Neuron (in vitro differentiated cells): ENCODE measurements at regions not wholly inside any gene's neighbourhood (a gene's known extent, or its start where the extent isn't known, plus 50 kb on each side); places are given as distances from the start of the nearest gene placed in this dataset.

Source experiments
- H2AFZ ChIP-seq: one replicate; pipeline ENCODE4 v1.6.1; 2013; ENCODE audit warnings: low read depth, mild to moderate bottlenecking, inconsistent platforms, low read length, moderate library complexity
- H3K27me3 ChIP-seq: one replicate; pipeline ENCODE4 v1.6.1; 2013; ENCODE audit warnings: low read length; ENCODE audit not compliant: insufficient read depth
- H3K36me3 ChIP-seq: one replicate; pipeline ENCODE4 v1.6.1; 2013; ENCODE audit warnings: low read length; ENCODE audit not compliant: insufficient read depth
- H3K4me1 ChIP-seq: one replicate; pipeline ENCODE4 v1.6.1; 2013; ENCODE audit warnings: low read length; ENCODE audit not compliant: insufficient read depth
- H3K4me3 ChIP-seq: 2 replicates; pipeline ENCODE4 v1.5.1; 2013; ENCODE audit warnings: mild to moderate bottlenecking, low read length, moderate library complexity
- H3K9me3 ChIP-seq: one replicate; pipeline ENCODE4 v1.6.1; 2013; ENCODE audit warnings: low read length

DNA sequence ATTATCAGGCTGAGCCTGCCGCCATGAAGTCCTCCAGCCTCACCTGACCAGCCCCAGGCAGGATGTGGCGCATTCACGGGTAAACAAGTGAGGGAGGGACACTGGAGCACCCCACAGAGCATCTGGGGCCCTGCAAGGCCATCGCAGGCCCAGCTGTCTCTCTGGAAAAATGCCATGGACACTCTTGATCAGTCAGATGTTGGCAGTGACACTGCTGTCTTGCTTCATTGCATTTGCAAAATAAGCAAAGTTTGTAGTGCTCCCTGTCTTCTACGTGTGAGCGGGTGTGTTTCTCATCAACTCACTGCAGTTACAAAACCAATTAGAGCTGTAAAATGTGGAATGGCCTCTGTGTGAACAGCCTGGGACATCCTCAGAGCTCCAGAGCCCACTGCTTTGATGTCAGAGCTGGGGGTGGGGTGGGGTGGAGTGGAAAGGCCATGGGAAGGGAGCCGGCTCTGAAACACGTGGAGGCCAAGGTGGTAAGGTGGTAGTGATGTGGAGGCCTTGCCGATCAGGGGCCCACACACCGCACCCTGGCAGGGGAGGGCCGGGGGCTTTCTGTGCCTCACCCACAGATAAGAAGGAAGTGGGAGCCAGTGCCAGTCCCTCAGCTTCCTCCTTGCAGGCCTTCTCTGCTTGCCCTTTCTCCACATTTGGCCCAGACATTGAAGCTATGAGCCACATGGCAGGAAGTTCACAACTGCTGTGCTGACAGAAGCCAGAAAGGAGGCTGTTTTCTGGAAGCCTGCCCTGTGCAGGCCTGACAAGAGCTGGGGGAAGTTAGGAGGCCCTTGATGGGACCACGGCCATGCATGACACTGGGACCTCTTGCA lies 254.9 kb downstream of the RHOU start:
- H2AFZ ChIP-seq, result no peak overlapping the region
- H3K4me1 ChIP-seq, result peaks cover 7% of the 10 kb centered on the region
- H3K36me3 ChIP-seq, result no peaks in the 10 kb centered on the region
- no peaks in the 10 kb centered on the region for H3K9me3 ChIP-seq
- peaks cover 3% of the 10 kb centered on the region for H3K27me3 ChIP-seq
- no peak overlapping the region for H3K4me3 ChIP-seq

DNA sequence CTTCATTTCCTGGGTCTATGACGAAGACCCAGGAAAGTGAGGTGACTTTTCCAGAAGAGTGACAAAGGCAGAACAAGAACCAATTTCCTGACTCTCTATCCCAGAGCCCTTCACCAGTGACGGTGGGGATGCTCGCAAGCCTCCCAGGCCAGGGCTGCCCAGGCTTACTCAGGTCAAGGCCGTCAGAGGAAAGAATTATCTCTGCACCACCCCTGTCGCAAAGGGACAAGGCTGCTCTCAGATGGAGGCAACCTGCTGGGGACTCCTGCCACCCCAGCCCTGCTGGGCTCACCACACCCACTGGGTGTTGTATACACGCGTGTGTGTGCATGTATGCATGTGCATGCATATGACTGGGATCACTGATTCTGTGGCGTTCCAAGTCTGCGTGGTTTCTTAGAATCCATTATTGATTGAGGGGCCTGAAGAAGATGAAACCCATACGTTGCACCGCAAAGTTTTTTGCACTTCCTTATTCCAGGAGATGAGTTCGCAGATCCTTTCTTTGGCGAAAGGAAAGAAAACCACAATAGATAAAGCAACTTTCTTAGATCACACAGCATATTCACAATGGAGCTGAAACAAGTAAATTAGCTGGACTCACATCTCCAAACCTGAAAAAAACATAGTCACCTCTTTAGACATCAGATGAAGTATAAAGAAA lies 255.8 kb downstream of the RHOU start:
- peaks cover 7% of the 10 kb centered on the region for H3K4me1 ChIP-seq
- no peak overlapping the region for H2AFZ ChIP-seq
- no peaks in the 10 kb centered on the region for H3K36me3 ChIP-seq
- H3K9me3 ChIP-seq, result no peaks in the 10 kb centered on the region
- peaks cover 3% of the 10 kb centered on the region for H3K27me3 ChIP-seq
- no peak overlapping the region for H3K4me3 ChIP-seq

DNA sequence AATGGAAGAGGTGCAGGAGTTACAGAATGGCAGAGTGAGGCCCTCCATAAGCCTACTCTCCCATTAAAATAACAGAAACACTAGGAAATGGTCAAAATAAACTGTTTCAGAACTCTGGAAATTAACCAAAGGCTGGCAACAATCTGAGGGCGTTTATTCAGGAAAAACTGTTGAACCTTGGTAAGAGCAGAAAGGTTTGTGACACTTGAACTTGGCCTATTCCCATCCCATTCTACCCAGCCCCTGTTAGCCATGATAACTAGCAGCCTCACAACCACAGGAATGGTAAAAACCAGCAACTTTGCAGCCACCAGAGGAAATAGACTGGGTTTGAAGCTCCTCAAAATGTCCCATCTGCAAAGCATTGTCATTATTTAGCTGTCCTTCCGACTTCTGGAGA lies 256.8 kb downstream of the RHOU start:
- no peak overlapping the region for H3K4me3 ChIP-seq
- no peaks in the 10 kb centered on the region for H3K9me3 ChIP-seq
- H3K4me1 ChIP-seq, result peaks cover 7% of the 10 kb centered on the region
- no peaks in the 10 kb centered on the region for H3K36me3 ChIP-seq
- H2AFZ ChIP-seq, result no peak overlapping the region
- peaks cover 3% of the 10 kb centered on the region for H3K27me3 ChIP-seq

- peaks cover 3% of the 10 kb centered on the region for H3K27me3 ChIP-seq
- H3K36me3 ChIP-seq, result no peaks in the 10 kb centered on the region
- peaks cover 2% of the 10 kb centered on the region for H3K4me1 ChIP-seq
- no peak overlapping the region for H2AFZ ChIP-seq
- H3K4me3 ChIP-seq, result no peak overlapping the region
- no peaks in the 10 kb centered on the region for H3K9me3 ChIP-seq
Measured at GRCh38 chr1:228992907-228993535, 257.7 kb downstream of the RHOU start.

- Histone ChIP-seq H3K27me3 (peaks cover 3% of the 10 kb centered on the region), H3K4me3 (no peak overlapping the region), H3K4me1 (no peaks in the 10 kb centered on the region), H3K36me3 (no peaks in the 10 kb centered on the region), H2AFZ (no peak overlapping the region), H3K9me3 (no peaks in the 10 kb centered on the region)
Measured at GRCh38 chr1:228994676-228995594, 259.7 kb downstream of the RHOU start.

- Histone ChIP-seq H3K4me1 (no peaks in the 10 kb centered on the region), H3K9me3 (no peaks in the 10 kb centered on the region), H2AFZ (no peak overlapping the region), H3K36me3 (no peaks in the 10 kb centered on the region), H3K27me3 (peaks cover 3% of the 10 kb centered on the region), H3K4me3 (no peak overlapping the region)
Measured at GRCh38 chr1:228996281-228996680, 261.0 kb downstream of the RHOU start.

GRCh38 chr1:228997721-228998144 lies 262.5 kb downstream of the RHOU start:
- H3K27me3 ChIP-seq, result no peaks in the 10 kb centered on the region
- no peaks in the 10 kb centered on the region for H3K36me3 ChIP-seq
- H3K9me3 ChIP-seq, result no peaks in the 10 kb centered on the region
- no peak overlapping the region for H2AFZ ChIP-seq
- no peaks in the 10 kb centered on the region for H3K4me1 ChIP-seq
- H3K4me3 ChIP-seq, result no peak overlapping the region

- Histone ChIP-seq H3K9me3 (no peaks in the 10 kb centered on the region), H3K4me3 (no peak overlapping the region), H3K4me1 (no peaks in the 10 kb centered on the region), H3K36me3 (no peaks in the 10 kb centered on the region), H3K27me3 (no peaks in the 10 kb centered on the region), H2AFZ (no peak overlapping the region)
Measured at GRCh38 chr1:228998179-228998578, 262.9 kb downstream of the RHOU start.

DNA sequence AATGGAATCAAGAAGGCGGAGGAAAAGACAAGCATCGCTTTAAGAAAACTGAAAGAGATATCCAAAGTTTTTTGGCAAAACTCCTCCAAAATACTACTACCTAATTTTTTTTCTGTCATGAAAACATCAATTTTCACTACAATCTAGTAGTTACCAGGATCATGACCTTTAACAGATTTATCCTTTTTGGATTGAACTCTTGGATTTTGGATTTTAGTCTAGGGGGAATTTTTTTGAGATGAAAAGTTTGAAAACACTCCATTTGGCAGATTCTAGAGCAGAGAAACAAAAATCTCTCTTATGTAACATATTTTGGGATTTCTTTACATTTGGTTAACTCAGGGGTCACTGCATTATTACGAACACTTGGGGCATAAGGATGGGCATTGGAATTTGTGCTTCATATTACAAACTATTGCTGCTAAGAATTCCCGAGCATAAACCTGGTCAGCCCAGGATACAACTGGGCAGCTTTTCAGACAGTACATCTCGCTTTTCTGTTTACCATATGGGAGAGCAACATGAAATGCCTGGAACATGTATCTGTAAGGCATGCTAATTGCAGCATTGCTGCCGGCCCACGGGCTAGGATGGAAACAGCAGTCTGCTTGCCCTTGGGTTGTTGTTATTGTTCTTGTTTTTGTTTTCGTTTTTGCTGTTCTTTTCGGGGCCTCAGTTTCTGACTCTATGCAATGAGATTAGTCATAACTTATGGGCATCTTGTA lies 264.3 kb downstream of the RHOU start:
- no peaks in the 10 kb centered on the region for H3K9me3 ChIP-seq
- H3K27me3 ChIP-seq, result no peaks in the 10 kb centered on the region
- no peaks in the 10 kb centered on the region for H3K36me3 ChIP-seq
- H3K4me3 ChIP-seq, result no peak overlapping the region
- peaks cover 2% of the 10 kb centered on the region for H3K4me1 ChIP-seq
- H2AFZ ChIP-seq, result no peak overlapping the region

DNA sequence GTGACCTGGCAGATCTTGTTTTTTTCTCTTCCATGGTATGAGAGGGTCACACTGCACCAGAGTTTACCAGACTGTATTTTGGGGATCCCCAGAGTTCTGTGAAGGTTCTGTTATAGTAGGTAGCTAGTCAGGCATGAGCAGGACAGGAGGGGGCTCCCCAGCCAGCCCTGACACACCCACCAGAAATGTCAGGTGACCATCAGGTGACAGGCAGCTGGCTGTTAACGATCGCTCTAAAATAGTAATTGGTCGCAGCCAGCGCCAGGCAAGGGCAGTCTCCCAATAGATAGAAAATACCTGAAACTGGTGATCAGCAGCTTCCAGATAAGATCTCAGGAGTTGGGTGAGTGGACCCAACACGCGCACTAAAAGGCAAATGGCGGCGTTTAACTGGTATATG lies 264.9 kb downstream of the RHOU start:
- Histone ChIP-seq H3K36me3 (no peaks in the 10 kb centered on the region), H3K9me3 (no peaks in the 10 kb centered on the region), H3K4me1 (peaks cover 2% of the 10 kb centered on the region), H2AFZ (no peak overlapping the region), H3K4me3 (no peak overlapping the region), H3K27me3 (no peaks in the 10 kb centered on the region)

- H3K4me3 ChIP-seq, result no peak overlapping the region
- H3K4me1 ChIP-seq, result peaks cover 2% of the 10 kb centered on the region
- H3K9me3 ChIP-seq, result no peaks in the 10 kb centered on the region
- no peaks in the 10 kb centered on the region for H3K27me3 ChIP-seq
- no peak overlapping the region for H2AFZ ChIP-seq
- no peaks in the 10 kb centered on the region for H3K36me3 ChIP-seq
Measured at GRCh38 chr1:229001467-229002011, 266.3 kb downstream of the RHOU start.

DNA sequence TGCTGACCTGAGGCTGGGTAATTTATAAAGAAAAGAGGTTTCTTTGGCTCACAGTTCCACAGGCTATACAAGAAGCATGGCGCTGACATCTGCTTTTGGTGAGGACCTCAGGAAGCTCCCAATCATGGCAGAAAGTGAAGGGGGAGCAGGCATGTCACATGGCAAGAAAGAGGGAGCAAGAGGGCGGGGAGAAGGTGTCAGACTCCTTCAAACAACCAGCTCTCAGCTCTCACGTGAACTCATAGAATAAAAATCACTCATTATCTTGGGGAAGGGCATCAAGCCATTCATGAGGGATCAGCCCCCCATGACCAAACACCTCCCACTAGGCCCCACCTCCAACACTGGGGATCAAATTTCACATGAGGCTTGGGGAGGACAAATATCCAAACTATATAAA lies 266.8 kb downstream of the RHOU start:
- peaks cover 2% of the 10 kb centered on the region for H3K4me1 ChIP-seq
- H3K9me3 ChIP-seq, result no peaks in the 10 kb centered on the region
- H2AFZ ChIP-seq, result no peak overlapping the region
- H3K36me3 ChIP-seq, result no peaks in the 10 kb centered on the region
- H3K27me3 ChIP-seq, result no peaks in the 10 kb centered on the region
- no peak overlapping the region for H3K4me3 ChIP-seq
